GM04503 (cell line): ENCODE measurements at regions not wholly inside any gene's neighbourhood (a gene's known extent, or its start where the extent isn't known, plus 50 kb on each side); places are given as distances from the start of the nearest gene placed in this dataset.

ENCODE experiments used
- DNase-seq: peaks from one replicate; pipeline ENCODE4 v3.0.0-alpha.2; 2012; ENCODE audit warnings: low read depth

DNA sequence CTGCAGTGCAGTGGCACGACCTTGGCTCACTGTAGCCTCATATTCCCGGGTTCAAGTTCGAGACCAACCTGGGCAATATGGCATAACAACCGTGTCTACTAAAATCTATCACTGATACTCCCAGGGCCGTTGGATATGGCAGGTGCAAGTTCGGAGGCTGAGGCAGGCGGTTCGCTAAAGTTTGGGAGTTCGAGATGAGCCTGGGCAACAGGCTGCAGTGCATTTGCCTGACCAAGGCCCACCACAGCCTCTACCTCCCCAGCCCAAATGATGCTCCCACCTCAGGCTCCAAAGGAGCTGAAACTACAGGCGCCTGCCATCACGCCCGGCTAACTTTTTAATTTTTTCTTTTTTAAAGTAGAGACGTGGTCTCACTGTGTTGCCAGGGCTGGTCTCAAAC lies 177.1 kb upstream of the ALG10B start:
- DNase-seq, result no peak

DNA sequence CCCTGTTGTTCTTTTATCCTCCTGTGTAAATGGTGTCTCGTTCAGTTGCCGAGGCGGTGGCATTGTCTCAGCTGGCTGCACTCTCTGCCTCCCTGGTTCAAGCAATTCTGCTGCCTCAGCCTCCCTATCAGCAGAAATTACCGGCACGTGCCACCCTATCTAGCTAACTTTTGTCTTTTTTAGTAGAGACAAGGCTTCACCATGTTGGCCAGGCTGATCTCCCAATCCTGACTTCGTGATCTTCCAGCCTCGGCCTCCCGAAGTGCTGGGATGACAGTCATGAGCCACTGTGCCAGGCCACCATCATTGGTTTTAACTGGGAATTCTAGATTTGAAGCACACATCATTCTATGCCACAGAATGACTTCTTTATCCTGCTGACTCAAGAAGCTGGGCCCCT lies 175.3 kb upstream of the ALG10B start:
- no peak for DNase-seq

DNA sequence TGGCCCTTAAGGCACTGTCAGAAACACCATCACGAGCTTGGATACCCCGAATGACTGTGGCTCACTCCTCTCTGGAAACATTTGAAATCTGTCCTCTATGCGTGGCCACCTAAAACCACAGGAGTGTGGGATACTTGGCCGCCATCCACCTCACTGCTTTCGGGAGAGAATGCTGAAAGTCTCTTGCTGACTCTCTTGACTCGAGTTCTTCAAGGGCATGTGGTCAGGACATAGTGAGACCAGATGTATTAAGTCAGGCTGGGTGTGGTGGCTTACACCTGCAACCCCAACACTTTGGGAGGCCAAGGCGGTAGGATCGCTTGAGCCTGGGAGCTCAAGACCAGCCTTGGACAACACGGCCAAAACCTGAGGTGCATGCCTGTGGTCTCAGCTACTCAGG lies 174.7 kb upstream of the ALG10B start:
- no peak for DNase-seq

DNA sequence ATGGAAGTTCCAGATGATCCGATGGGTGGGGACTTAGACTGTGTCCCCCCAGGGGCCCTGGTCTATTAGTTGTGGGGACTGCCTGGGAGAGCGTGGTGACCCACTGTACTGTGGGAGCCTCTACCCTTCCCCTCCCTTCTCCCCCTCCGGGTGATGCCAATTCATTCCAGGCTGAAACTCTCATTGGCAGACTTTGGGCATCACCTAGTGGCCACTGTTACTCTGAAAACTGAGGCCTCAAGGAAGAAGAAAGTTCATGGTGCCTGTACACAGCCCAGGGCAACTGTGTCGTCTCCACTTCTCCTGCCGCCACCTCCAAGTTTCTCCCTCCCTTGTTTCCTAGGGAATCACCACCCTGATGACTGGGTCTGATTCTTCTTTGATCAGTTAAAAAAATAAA lies 173.6 kb upstream of the ALG10B start:
- DNase-seq, result no peak

DNA sequence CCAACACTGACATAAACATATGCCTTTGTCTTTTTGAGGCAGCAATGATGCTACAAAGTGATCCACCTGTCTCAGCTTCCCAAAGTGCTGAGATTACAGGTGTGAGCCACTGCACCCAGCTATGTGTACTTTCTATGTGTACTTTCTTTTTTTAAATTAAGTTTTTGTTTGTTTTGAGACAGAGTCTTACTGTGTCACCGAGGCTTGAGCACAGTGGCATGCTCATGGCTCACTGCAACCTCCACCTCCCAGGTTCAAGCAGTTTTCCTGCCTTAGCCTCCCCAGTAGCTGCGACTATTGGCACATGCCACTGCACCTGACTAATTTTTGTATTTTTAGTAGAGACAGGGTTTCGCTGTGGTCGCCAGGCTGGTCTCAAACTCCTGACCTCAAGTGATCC lies 172.5 kb upstream of the ALG10B start:
- no peak for DNase-seq

DNA sequence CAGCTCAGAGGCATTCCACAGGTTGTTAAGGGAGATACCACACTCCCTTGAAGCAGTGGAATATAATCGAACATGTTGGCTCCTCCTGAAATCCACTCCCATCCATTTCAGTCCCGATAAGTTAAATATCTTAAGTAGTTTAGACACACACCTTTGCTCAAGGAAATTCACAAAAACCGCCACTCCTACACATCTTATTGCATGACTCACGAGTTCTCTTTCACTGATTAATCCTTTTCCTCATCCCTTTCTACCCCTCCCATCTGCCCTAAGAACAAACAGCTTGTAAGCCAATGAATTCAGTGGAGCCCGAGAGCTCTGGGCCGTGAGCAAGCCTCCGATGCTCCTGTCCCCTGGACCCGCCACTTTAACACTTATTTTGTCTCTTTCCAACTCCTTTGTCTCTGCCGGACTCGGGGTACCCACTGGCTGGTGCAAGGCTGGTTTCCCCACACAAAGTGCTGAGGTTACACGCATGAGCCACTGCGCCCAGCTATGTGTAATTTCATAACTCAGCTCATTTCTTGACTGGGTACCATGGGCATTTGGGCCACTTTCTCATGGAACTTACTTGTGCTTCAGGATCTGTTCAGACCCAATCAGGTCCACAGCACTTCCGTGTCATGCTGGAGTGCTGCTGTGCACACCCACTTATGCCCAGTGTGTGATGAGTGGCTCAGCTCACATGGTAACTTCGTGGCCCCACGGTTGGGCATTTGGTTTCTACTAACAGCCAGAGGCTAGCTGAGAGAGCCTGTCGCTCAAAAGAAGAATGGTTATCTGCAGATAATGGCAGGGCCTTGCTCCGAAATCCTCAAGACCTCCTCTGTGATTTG lies 171.8 kb upstream of the ALG10B start:
- DNase-seq, result no peak

DNA sequence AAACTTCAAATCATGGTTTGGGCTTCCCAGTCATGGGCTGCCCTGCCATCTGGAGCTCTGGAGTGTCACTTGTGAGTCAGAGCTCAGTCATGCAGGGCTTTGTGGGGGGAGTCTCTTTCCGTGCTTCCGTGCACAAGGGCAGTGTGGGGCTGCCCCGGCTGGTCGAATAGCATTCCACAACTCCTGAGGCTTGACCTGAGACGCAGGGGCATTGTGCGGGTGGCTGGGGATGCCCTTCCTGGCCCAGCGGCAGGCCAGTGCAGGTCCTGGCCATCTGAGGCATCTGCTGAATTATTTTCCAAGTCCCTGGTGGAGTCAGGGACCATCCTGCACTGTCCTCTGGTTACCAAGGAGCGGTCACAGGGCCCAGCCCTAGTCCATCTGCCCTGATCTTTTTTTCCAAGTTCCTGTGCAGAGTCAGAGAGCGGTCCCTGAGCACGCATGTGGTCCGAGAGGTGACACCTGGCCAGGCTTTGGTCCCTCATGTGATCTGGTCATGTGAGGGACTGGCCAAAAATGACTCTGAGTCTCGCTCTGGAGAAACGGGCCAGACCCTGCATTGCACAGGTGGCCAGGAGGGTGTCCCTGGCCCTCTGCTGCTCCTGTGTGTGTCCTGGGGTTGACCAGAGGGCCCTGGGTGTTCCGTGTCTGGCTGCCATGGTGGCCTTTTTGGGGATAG lies 167.0 kb upstream of the ALG10B start:
- DNase-seq, result no peak

DNA sequence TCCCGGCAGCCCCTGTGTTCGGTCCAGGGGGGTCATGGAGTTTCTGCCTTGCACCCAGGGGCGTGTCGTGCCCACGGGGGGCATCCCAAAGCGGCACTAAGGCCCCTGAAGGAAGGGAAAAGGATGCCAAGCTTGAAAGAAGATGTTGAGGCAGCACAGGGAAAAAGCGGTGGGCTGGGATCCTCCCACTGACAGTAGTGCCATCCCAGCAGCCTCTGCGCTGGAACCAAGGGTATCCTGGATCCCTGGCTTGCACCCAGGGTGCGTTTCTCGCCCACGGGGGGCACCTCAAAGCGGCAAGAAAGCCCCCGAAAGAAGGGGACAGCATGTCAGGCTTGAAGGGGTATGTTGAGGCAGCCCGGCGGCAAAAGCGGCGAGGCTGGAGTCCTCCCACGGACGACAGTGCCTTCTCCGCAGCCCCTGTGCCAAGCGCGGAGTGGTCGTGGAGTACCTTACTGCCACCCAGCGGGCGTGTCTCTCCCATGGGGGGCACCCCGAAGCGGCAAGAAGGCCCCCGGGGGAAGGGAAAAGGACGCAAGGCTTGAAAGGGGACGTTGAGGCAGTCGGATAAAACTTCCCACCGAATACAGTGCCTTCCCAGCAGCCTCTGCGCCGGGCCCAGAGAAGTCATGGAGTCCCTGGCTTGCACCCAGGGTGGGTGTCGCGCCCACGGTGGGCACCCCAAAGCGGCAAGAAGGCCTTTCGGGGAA lies 164.4 kb upstream of the ALG10B start:
- no peak for DNase-seq

DNA sequence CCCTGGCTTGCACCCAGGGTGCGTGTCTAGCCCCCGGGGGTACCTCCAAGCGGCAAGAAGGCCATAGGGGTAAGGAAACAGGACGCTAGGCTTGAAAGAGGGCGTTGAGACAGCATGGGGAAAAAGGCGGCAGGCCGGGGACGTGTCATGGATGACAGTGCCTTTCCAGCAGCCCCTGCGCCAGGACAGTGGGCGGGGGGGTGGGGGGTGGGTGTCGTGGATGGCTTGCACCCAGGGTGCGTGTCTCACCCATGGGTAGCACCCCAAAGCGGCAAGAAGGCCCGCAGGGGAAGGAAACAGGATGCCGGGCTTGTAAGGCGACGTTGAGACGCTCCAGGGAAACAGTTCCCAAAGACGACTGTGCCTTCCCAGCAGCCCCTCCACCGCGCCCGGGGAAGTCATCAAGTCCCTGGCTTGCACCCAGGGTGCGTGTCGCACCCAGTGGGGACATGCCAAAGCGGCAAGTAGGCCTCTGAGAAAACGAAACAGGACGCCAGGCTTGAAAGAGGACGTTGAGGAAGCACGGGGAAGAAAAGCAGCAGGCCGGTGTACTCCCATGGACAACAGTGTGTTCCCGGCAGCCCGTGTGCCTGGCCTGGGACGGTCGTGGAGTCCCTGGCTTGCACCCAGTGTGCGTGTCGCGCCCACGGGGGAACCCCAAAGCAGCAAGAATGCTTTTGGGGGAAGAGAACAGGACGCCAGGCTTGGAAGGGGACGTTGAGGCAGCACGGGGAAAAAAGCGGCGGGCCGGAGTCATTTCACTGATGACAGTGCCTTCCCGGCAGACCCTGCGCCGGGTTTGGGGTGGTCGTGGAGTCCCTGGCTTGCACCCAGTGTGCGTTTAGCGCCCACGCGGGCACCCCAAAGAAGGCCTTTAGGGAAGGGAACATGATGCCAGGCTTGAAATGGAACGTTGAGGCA lies 163.5 kb upstream of the ALG10B start:
- DNase-seq, result no peak

DNA sequence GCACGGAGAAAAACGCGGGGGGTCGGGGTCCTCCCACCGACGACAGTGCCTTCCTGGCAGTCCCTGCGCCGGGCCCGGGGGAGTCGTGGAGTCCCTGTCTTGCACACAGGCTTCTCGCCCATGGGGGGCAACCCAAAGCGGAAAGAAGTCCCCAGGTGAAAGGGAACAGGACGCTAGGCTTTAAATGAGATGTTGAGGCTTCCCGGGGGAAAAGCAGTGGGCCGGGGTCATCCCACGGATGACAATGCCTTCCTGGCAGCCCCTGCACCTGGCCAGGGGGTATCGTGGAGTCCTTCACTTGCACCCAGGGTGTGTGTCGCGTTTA lies 162.9 kb upstream of the ALG10B start:
- DNase-seq, result no peak

DNA sequence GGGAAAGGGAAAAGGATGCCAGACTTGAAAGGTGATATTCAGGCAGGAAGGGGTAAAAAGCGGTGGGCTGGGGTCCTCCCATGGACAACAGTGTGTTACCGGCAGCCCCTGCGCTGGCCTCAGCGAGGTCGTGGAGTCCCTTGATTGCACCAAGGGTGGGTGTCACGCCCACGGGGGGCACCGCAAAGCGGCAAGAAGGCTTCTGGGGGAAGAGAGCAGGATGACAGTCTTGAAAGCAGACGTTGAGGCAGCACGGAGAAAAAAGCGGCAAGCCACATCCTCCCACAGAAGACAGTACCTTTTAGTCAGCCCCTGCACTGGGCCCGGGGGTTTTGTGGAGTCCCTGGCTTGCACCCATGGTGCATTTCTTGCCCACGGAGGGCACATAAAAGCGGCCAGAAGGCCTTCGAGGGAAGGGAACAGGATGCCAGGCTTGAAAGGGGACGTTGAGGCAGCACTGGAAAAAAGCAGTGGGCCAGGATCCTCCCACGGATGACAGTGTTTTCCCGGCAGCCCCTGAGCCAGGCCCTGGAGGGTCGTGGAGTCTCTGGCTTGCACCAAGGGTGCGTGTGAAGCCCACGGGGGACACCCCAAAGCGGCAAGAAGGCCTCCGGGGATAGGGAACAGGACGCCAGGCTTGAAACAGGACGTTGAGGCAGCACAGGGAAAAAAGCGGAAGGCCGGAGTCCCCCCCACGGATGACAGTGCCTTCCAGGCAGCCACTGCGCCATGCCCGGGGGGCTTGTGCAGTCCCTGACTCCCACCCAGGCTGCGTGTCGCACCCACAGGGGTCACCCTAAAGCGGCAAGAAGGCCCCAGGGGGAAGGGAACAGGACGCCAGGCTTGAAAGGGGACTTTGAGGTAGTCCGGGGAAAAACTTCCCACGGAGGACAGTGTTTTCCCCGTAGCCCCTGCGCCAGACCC lies 162.2 kb upstream of the ALG10B start:
- DNase-seq, result no peak

DNA sequence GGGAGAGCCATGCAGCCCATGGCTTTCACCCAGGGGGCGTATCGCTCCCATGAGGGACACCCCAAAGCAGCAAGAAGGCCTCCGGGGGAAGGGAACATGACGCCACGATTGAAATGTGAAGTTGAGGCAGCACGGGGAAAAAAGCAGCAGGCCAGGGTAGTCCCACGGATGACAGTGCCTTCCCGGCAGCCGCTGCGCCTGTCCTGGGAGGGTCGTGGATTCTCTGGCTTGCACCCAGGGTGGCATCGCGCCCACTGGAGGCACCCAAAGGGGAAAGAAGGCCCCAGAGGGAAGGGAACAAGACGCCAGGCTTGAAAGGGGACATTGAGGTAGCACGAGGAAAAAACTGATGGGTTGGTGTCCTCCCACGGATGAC lies 161.6 kb upstream of the ALG10B start:
- no peak for DNase-seq

DNA sequence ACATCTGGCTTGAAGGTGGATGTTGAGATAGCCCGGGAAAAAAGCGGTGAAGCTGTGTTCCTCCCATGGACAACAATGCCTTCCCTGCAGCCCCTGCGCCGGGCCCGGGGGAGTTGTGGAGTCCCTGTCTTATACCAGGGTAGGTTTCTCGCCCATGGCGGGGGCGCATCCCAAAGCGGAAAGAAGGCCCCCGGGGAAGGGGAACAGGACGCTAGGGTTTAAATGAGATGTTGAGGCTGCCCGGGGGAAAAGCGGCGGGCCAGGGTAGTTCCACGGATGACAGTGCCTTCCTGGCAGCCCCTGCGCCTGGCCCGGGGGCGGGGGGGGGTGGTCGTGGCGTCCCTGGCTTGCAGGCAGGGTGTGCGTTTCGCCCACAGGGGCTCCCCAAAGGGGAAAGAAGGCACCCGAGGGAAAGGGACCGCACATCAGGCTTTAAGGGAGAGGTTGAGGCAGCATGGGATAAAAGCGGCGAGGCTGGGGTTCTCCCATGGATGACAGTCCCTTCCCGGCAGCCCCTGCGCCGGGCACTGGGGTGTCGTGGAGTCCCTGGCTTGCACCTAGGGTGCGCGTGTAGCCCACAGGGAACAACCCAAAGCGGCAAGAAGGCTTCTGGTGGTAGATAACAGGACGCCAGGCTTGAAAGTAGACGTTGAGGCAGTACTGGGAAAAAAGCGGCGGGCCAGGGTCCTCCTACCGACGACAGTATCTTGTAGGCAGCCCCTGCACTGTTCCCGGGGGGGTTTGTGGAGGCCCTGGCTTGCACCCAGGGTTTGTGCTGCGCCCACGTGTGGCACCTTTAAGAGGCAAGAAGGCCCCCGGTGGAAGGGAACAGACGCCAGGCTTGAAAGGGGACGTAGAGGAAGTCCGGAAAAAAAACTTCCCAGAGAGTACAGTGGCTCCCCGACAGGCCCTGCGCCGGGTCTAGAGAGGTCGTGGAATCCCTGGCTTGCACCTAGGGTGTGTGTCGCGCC lies 160.8 kb upstream of the ALG10B start:
- no peak for DNase-seq

DNA sequence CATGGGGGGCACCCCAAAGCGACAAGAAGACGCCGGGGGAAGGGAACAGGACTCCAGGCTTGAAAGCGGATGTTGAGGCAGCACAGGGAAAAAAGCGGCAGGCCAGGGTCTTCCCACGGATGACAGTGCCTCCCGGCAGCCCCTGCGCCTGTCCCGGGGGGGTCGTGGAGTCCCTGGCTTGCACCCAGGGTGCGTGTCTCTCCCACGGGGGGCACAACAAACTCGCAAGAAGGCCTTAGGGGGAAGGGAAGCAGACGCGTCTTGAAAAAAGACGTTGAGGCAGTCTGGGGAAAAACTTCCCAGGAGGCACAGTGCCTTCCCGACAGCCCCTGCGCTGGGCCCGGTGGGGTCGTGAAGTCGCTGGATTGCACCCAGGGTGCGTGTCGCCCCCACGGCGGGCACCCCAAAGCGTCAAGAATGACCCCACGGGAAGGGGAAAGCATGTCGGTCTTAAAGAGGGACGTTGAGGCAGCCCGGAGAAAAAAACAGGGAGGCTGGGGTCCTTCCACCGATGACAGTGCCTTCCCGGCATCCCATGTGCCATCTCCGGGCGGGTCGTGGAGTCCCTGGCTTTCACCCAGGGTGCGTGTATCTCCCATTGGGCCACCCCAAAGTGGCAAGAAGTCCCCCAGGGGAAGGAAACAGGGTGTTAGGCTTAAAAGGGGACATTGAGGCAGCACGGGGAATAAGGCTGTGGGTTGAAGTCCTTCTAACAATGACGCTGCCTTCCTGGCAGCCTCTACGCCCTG lies 159.9 kb upstream of the ALG10B start:
- no peak for DNase-seq

DNA sequence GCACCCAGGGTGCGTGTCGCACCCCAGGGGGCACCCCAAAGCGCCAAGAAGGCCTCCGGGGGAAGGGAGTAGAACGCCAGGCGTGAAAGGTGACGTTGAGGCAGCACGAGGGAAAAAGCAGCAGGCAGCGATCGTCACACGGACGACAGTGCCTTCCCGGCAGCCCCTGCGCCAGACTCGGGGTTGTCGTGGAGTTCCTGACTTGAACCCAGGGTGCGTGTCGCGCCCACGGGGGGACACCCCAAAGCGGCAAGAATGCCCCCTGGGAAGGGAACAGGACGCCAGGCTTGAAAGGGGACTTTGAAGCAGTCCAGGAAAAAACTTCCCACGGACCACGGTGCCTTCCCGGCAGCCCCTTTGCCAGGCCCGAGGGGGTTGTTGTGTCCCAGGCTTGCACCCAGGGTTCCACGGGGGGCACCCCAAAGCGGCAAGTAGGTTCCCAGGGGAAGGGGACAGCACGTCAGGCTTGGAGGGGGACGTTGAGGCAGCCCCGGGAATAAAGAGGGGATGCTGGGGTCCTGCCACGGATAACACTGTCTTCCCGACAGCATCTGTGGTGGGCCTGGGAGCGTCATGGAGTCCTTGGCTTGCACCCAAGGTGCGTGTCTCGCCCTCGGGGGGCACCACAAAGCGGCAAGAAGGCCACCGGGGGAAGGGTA lies 159.2 kb upstream of the ALG10B start:
- no peak for DNase-seq

DNA sequence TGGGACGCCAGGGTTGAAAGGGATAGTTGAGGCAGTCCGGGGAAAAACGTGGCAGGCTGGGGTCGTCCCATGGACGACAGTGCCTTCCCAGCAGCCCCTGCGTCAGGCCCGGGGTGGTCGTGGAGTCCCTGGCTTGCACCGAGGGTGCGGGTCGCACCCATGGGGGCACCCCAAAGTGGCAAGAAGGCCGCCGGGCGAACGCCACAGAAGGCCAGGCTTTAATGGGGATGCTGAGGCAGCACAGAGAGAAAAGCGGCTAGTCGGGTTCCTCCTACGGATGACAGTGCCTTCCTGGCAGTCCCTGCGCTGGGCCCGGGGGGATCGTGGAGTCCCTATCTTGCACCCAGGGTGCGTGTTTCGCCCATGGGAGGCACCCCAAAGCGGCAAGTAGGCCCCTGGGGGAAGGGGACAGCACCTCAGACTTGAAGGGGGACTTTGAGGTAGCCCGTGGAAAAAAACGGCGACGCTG lies 158.6 kb upstream of the ALG10B start:
- no peak for DNase-seq

DNA sequence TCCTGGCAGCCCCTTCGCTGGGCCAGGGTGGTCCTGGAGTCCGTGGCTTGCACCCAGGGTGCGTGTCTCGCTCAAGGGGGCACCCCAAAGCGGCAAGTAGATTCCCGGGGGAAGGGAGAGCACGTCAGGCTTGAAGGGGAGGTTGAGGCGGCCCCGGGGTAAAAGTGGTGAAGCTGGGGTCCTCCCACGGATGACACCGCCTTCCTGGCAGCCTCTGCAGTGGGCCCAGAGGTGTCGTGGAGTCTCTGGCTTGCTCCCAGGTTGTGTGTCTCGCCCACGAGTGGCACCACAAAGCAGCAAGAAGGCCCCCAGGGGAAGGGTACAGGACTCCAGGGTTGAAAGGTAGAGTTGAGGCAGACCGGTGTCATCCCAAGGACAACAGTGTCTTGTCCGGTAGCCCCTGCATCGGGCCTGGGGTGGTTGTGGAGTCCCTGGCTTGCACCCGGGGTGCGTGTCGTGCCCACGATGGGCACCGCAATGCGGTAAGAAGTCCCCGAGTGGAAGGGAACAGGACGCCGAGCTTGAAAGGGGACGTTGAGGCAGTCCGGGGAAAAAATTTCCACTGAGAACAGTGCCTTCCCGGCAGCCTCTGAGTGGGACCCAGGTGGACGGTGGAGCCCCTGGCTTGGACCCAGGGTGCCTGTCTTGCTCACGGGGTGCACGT lies 158.0 kb upstream of the ALG10B start:
- DNase-seq, result no peak

DNA sequence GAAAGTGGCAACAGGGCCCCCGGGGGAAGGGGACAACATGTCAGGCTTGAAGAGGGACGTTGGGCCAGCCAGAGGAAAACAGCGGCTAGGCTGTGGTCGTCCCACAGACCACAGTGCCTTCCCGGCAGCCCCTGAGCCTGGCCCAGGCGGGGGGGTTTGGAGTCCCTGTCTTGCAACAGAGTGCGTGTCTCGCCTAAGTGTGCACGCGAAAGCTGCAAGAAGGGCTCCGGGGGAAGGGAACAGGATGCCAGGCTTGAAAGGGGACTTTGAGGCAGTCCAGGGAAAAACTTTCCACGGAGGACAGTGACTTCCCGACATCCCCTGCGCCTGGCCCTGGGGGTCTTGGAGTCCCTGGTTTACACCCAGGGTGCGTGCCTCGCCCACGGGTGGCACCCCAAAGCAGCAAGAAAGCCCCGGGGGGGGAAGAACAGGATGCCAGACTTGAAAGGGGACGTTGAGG lies 157.5 kb upstream of the ALG10B start:
- no peak for DNase-seq
